HPDE6-E6E7 (cell line): ENCODE measurements at regions not wholly inside any gene's neighbourhood (a gene's known extent, or its start where the extent isn't known, plus 50 kb on each side); places are given as distances from the start of the nearest gene placed in this dataset.
"Not testable (repeated sequence)": the region's sequence is repeated elsewhere in the genome, so short reads cannot be mapped to it uniquely, and the experiment has no call there.

Experiments used
- DNase-seq: peaks from one replicate; pipeline ENCODE4 v3.0.0; 2011; ENCODE audit warnings: missing footprints; ENCODE audit errors: extremely low spot score

GRCh38 chr5:115469904-115470516 lies 74.6 kb downstream of the FEM1C start:
- no peak for DNase-seq

GRCh38 chr5:115467628-115468027 lies 76.9 kb downstream of the FEM1C start:
- no peak for DNase-seq

GRCh38 chr5:115465431-115465830 lies 79.1 kb downstream of the FEM1C start:
- no peak for DNase-seq

GRCh38 chr5:115463983-115464382 lies 80.6 kb downstream of the FEM1C start:
- no peak for DNase-seq

- DNase-seq: peak; percentile 69
These were observed 82.9 kb downstream of the FEM1C start for GRCh38 chr5:115461506-115462290.

- DNase-seq: no peak
These were observed 83.5 kb downstream of the FEM1C start for GRCh38 chr5:115461093-115461492.

GRCh38 chr5:115460472-115460871 lies 84.1 kb downstream of the FEM1C start:
- DNase-seq: peak; percentile 78

- DNase-seq: no peak
These were observed 84.7 kb downstream of the FEM1C start for GRCh38 chr5:115459855-115460341.

GRCh38 chr5:115458416-115458815 lies 86.2 kb downstream of the FEM1C start:
- no peak for DNase-seq

GRCh38 chr5:115458003-115458409 lies 86.6 kb downstream of the FEM1C start:
- DNase-seq: no peak

- DNase-seq: no peak
These were observed 87.0 kb downstream of the FEM1C start for GRCh38 chr5:115457571-115457970.

GRCh38 chr5:115456539-115457040 lies 88.0 kb downstream of the FEM1C start:
- DNase-seq: no peak

- no peak for DNase-seq
These were observed 88.5 kb downstream of the FEM1C start for GRCh38 chr5:115456056-115456455.

GRCh38 chr5:115455301-115455707 lies 89.3 kb downstream of the FEM1C start:
- DNase-seq: no peak

GRCh38 chr5:115453391-115454095 lies 91.0 kb downstream of the FEM1C start:
- no peak for DNase-seq

- no peak for DNase-seq
These were observed 91.9 kb downstream of the FEM1C start for GRCh38 chr5:115452536-115453235.

- no peak for DNase-seq
These were observed 92.5 kb downstream of the FEM1C start for GRCh38 chr5:115452083-115452482.

GRCh38 chr5:115450741-115451140 lies 93.8 kb downstream of the FEM1C start:
- DNase-seq: no peak

- not testable (repeated sequence) for DNase-seq
These were observed 95.9 kb downstream of the FEM1C start for GRCh38 chr5:115448630-115449029.

GRCh38 chr5:115440782-115441451 lies 103.7 kb downstream of the FEM1C start:
- no peak for DNase-seq

GRCh38 chr5:115439639-115440038 lies 104.9 kb downstream of the FEM1C start:
- DNase-seq: no peak
